PC-3 (cell line): ENCODE measurements at regions not wholly inside any gene's neighbourhood (a gene's known extent, or its start where the extent isn't known, plus 50 kb on each side); places are given as distances from the start of the nearest gene placed in this dataset.

ENCODE experiments used
- ATAC-seq: fragments of 200-7000 bp; cut with Tn5 transposase; 2 replicates; pipeline ENCODE4 v1.9.1; 2020; ENCODE audit warnings: mild to moderate bottlenecking, moderate library complexity
- BruUV-seq: library from RNA; stranded (reverse); fragments of 400-500 nt; replicated peaks from 2 replicates; lab custom pipeline; 2021; lab: Mats Ljungman, UMichigan
- CTCF ChIA-PET: fragments of 300-600 bp; sonication (Branson Sonifier 250); formaldehyde crosslinking; loops from one replicate; lab custom pipeline; 2022; ENCODE audit warnings: antibody characterized with exemption; lab: Charles Lee
- POLR2A ChIA-PET: fragments of 300-600 bp; sonication (Branson Sonifier 250); formaldehyde crosslinking; loops from one replicate; lab custom pipeline; 2022; ENCODE audit warnings: antibody characterized with exemption; ENCODE audit not compliant: unreplicated experiment; lab: Charles Lee
- DNase-seq: peaks from one replicate; pipeline ENCODE4 v3.0.0-alpha.2; 2015
- H2AFZ ChIP-seq: fragments of 300-600 bp; sonication (generic); 2 replicates; pipeline ENCODE4 v1.6.0; 2016; ENCODE audit warnings: antibody characterized with exemption, low read length
- H3F3A ChIP-seq: fragments of 300-600 bp; sonication (generic); one replicate; pipeline ENCODE4 v1.6.0; 2017; ENCODE audit warnings: antibody characterized with exemption, low read length, control low read depth, mild to moderate bottlenecking; ENCODE audit not compliant: unreplicated experiment
- H3K27ac ChIP-seq: fragments of 300-600 bp; sonication (generic); 2 replicates; pipeline ENCODE4 v1.5.1; 2016; ENCODE audit warnings: mild to moderate bottlenecking, low read length
- H3K27me3 ChIP-seq: fragments of 300-600 bp; sonication (generic); 2 replicates; pipeline ENCODE4 v1.6.1; 2016; ENCODE audit warnings: low read length, mixed read lengths
- H3K36me3 ChIP-seq: fragments of 300-600 bp; sonication (generic); 2 replicates; pipeline ENCODE4 v1.6.1; 2016; ENCODE audit warnings: low read depth, mixed run types, low read length, mixed read lengths
- H3K4me1 ChIP-seq: fragments of 300-600 bp; sonication (generic); 2 replicates; pipeline ENCODE4 v1.5.1; 2016; ENCODE audit warnings: low read length; ENCODE audit not compliant: insufficient read depth
- H3K4me2 ChIP-seq: fragments of 300-600 bp; sonication (generic); 2 replicates; pipeline ENCODE4 v1.6.0; 2016; ENCODE audit warnings: low read length
- H3K4me3 ChIP-seq: fragments of 300-600 bp; sonication (generic); 2 replicates; pipeline ENCODE4 v1.5.1; 2016; ENCODE audit warnings: mild to moderate bottlenecking, low read length, mixed read lengths
- H3K79me2 ChIP-seq: fragments of 300-600 bp; sonication (generic); 2 replicates; pipeline ENCODE4 v1.6.1; 2017; ENCODE audit warnings: low read length, mixed read lengths
- H3K9ac ChIP-seq: fragments of 300-600 bp; sonication (generic); 2 replicates; pipeline ENCODE4 v1.6.0; 2016; ENCODE audit warnings: mild to moderate bottlenecking, low read length
- H3K9me2 ChIP-seq: fragments of 300-600 bp; sonication (generic); replicated peaks from 2 replicates; pipeline ENCODE4 v1.6.1; 2016; ENCODE audit warnings: mixed run types, low read length, mixed read lengths
- H3K9me3 ChIP-seq: fragments of 300-600 bp; sonication (generic); 2 replicates; pipeline ENCODE4 v1.6.1; 2016; ENCODE audit warnings: low read length, mixed read lengths
- H4K20me1 ChIP-seq: fragments of 300-600 bp; sonication (generic); 2 replicates; pipeline ENCODE4 v1.6.1; 2016; ENCODE audit warnings: low read length, mixed read lengths
- EZH2 ChIP-seq: fragments of 300-600 bp; sonication (generic); IDR thresholded peaks from one replicate; pipeline ENCODE4 v1.6.1; 2017; ENCODE audit warnings: antibody characterized with exemption, mild to moderate bottlenecking, low read length; ENCODE audit not compliant: unreplicated experiment
- EZH2phosphoT487 ChIP-seq: fragments of 300-600 bp; sonication (generic); IDR thresholded peaks from 2 replicates; pipeline ENCODE4 v1.6.1; 2018; ENCODE audit warnings: mild to moderate bottlenecking, antibody characterized with exemption, low read length, borderline replicate concordance
- intact Hi-C: fragments of 100-400 bp; cut with micrococcal nuclease; formaldehyde crosslinking; loops from 2 replicates; pipeline ENCODE4 v1.9.0; 2023
- TF ChIP-seq, protein P1 (sequence below): fragments of 300-600 bp; sonication (generic); conservative IDR thresholded peaks from 2 replicates; pipeline ENCODE4 v1.5.1; 2017; ENCODE audit warnings: antibody characterized with exemption, low read depth, mild to moderate bottlenecking, low read length

DNA sequence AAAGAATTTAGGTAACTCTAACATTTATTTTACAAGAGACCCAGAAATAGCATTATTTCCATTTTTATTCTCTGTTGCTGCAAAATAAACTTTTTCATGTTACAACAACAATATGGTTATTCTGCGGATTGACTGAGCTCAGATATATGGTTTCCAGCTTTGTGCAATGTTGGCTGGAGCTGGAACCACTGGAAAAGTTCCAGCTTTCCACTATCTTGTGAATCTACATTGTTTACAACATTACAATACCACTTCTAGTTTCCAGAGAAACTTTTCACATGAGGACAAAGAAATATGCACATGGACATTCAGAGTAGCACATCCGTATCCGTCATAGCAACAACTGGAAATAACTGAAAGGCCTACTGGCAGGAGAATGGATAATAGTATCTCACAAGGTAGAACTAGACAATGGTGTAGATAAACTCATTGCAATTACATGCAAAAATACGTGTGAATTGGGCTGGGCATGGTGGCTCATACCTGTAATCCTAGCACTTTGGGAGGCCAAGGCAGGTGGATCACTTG lies 436.1 kb upstream of the ADAMTS16 start:
- ATAC-seq = no peak

DNA sequence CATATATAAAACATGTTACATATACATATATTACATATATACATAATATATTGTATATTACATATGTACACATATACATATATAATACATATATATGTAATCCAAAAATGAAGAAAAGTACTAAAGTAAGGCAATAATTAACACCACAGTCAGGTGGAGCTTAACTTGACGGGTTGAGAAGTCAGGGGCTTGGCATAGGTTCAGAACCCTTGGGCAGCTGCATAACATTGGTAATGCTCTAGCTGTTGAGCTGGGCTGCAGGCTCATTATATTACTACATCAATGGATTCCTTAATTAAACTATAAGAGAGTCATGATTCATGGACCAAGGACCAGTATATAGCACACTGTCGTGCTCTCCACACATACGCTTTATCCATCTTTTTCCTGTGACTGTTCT lies 435.2 kb upstream of the ADAMTS16 start:
- DNase-seq = no peak
- no peaks in the 10 kb centered on the region for H3K36me3 ChIP-seq
- no peaks in the 10 kb centered on the region for H3K9me2 ChIP-seq
- no peaks in the 10 kb centered on the region for H3K79me2 ChIP-seq
- H3K4me1 ChIP-seq = no peaks in the 10 kb centered on the region
- BruUV-seq = no TSS peak
- 0 out of 2 replicates have a peak, but pooled peaks cover 6% of the 10 kb centered on the region for H3K9me3 ChIP-seq
- no peak for ATAC-seq
- no peaks in the 10 kb centered on the region for H3K27me3 ChIP-seq
- H3K4me2 ChIP-seq = no peak overlapping the region
- no peak for TF ChIP-seq EZH2
- TF ChIP-seq, protein P1, sequence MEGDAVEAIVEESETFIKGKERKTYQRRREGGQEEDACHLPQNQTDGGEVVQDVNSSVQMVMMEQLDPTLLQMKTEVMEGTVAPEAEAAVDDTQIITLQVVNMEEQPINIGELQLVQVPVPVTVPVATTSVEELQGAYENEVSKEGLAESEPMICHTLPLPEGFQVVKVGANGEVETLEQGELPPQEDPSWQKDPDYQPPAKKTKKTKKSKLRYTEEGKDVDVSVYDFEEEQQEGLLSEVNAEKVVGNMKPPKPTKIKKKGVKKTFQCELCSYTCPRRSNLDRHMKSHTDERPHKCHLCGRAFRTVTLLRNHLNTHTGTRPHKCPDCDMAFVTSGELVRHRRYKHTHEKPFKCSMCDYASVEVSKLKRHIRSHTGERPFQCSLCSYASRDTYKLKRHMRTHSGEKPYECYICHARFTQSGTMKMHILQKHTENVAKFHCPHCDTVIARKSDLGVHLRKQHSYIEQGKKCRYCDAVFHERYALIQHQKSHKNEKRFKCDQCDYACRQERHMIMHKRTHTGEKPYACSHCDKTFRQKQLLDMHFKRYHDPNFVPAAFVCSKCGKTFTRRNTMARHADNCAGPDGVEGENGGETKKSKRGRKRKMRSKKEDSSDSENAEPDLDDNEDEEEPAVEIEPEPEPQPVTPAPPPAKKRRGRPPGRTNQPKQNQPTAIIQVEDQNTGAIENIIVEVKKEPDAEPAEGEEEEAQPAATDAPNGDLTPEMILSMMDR = no peak
- no peak for TF ChIP-seq EZH2phosphoT487
- intact Hi-C loops = no loop called here
- H4K20me1 ChIP-seq = no peaks in the 10 kb centered on the region
- H3K9ac ChIP-seq = no peak overlapping the region
- H3F3A ChIP-seq = no peaks in the 10 kb centered on the region
- H3K4me3 ChIP-seq = no peak overlapping the region
- no peak overlapping the region for H2AFZ ChIP-seq
- ChIA-PET POLR2A (no interaction called here), CTCF (no interaction called here)
- no peak overlapping the region for H3K27ac ChIP-seq

More for the DNA sequence above, 436.1 kb upstream of the ADAMTS16 start:
- no peaks in the 10 kb centered on the region for H3K9me2 ChIP-seq
- no peaks in the 10 kb centered on the region for H3K36me3 ChIP-seq
- intact Hi-C loops = no loop called here
- H3K27me3 ChIP-seq = no peaks in the 10 kb centered on the region
- no peak for TF ChIP-seq EZH2phosphoT487
- TF ChIP-seq, protein P1 = no peak
- no peak for TF ChIP-seq EZH2
- POLR2A ChIA-PET = no interaction called here
- no peak overlapping the region for H2AFZ ChIP-seq
- no peaks in the 10 kb centered on the region for H3K79me2 ChIP-seq
- H3K4me1 ChIP-seq = no peaks in the 10 kb centered on the region
- CTCF ChIA-PET = no interaction called here
- H3K9ac ChIP-seq = no peak overlapping the region
- H3K27ac ChIP-seq = no peak overlapping the region
- BruUV-seq = no TSS peak
- H3K9me3 ChIP-seq = 0 out of 2 replicates have a peak, but pooled peaks cover 4% of the 10 kb centered on the region
- DNase-seq = no peak
- H3F3A ChIP-seq = no peaks in the 10 kb centered on the region
- H4K20me1 ChIP-seq = no peaks in the 10 kb centered on the region
- no peak overlapping the region for H3K4me3 ChIP-seq
- H3K4me2 ChIP-seq = no peak overlapping the region

DNA sequence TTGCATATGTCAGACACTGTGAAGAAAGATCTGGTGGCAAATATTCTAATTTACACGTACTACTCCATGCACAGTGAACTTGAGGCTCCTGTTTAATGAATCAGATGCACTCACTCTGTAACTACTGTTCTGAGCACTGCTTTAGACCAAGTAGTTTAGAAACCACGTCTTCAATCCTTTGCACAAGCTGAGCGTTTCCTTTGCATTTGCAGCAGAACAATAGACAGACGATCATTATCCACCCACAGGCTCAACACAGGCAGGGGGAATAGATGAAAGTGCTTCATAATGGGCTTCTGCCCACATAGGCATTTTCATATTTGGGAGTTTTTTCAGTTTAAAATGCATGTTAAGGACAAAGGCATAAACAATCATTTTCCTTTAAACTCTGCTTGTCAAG lies 423.3 kb upstream of the ADAMTS16 start:
- TF ChIP-seq EZH2phosphoT487 = no peak
- TF ChIP-seq EZH2 = no peak
- TF ChIP-seq, protein P1 = no peak
- ChIA-PET CTCF (no interaction called here), POLR2A (no interaction called here)
- Histone ChIP-seq H3K9me2 (no peaks in the 10 kb centered on the region), H3K79me2 (no peaks in the 10 kb centered on the region), H3K27me3 (no peaks in the 10 kb centered on the region), H2AFZ (no peak overlapping the region), H3K9me3 (peaks cover 20% of the 10 kb centered on the region; the same call in 1 of the 2 replicates), H3K27ac (no peak overlapping the region), H3K36me3 (no peaks in the 10 kb centered on the region), H3K4me3 (no peak overlapping the region), H3K9ac (no peak overlapping the region), H3F3A (no peaks in the 10 kb centered on the region), H3K4me2 (no peak overlapping the region), H3K4me1 (no peaks in the 10 kb centered on the region), H4K20me1 (no peaks in the 10 kb centered on the region)
- DNase-seq = no peak
- intact Hi-C loops = no loop called here
- no TSS peak for BruUV-seq
- ATAC-seq = no peak
